Fibroblast of lung (primary cell): ENCODE measurements at regions not wholly inside any gene's neighbourhood (a gene's known extent, or its start where the extent isn't known, plus 50 kb on each side); places are given as distances from the start of the nearest gene placed in this dataset.

Experiments
- DNase-seq, 2 donors: peaks; one replicate each; pipeline versions ENCODE4 v3.0.0 to v3.0.0-alpha.2; 2010; ENCODE audit warnings: low read depth in 2 of 2
- H2AFZ ChIP-seq: 2 replicates; pipeline ENCODE4 v1.5.1; 2012; ENCODE audit warnings: low read length, control low read depth, inconsistent platforms
- H3K27ac ChIP-seq: 2 replicates; pipeline ENCODE4 v1.5.1; 2011; ENCODE audit warnings: low read length, control low read depth; ENCODE audit not compliant: insufficient read depth
- H3K27me3 ChIP-seq: 2 replicates; pipeline ENCODE4 v1.5.1; 2011; ENCODE audit warnings: mild to moderate bottlenecking, low read length; ENCODE audit not compliant: control insufficient read depth, insufficient read depth
- H3K36me3 ChIP-seq: 2 replicates; pipeline ENCODE4 v1.5.1; 2011; ENCODE audit warnings: low read length; ENCODE audit not compliant: control insufficient read depth, insufficient read depth
- H3K4me1 ChIP-seq: 2 replicates; pipeline ENCODE4 v1.5.1; 2011; ENCODE audit warnings: low read length; ENCODE audit not compliant: control insufficient read depth, insufficient read depth; ENCODE audit errors: extremely low read depth
- H3K4me2 ChIP-seq: 2 replicates; pipeline ENCODE4 v1.5.1; 2011; ENCODE audit warnings: low read length, control low read depth; ENCODE audit not compliant: insufficient read depth; ENCODE audit errors: extremely low read depth
- H3K4me3 ChIP-seq, 4 experiments: fragments of 200-600 bp in 1 of 4; sonication (generic) in 1 of 4; replicated peaks in 1 of 4; 2 replicates each; pipeline ENCODE4 v1.5.1; 2011 to 2016; ENCODE audit warnings: low read length in 4 of 4, low read depth in 3 of 4, mild to moderate bottlenecking in 3 of 4, control low read depth in 2 of 4, inconsistent platforms in 1 of 4, mixed read lengths in 1 of 4; ENCODE audit not compliant: insufficient read depth in 1 of 4; ENCODE audit errors: control extremely low read depth in 1 of 4
- H3K79me2 ChIP-seq: 2 replicates; pipeline ENCODE4 v1.5.1; 2012; ENCODE audit warnings: mild to moderate bottlenecking, low read length, inconsistent platforms; ENCODE audit not compliant: control insufficient read depth, insufficient read depth
- H3K9ac ChIP-seq: 2 replicates; pipeline ENCODE4 v1.5.1; 2011; ENCODE audit warnings: mild to moderate bottlenecking, low read length, control low read depth; ENCODE audit not compliant: insufficient read depth
- H3K9me3 ChIP-seq: 2 replicates; pipeline ENCODE4 v1.5.1; 2012; ENCODE audit warnings: low read depth, low read length; ENCODE audit not compliant: control insufficient read depth, insufficient read depth
- H4K20me1 ChIP-seq: 2 replicates; pipeline ENCODE4 v1.5.1; 2011; ENCODE audit warnings: low read length; ENCODE audit not compliant: control insufficient read depth, insufficient read depth; ENCODE audit errors: extremely low read depth
- EZH2 ChIP-seq: IDR thresholded peaks from 2 replicates; pipeline ENCODE4 v1.5.1; 2012; ENCODE audit warnings: low read length, control low read depth, mild to moderate bottlenecking; ENCODE audit errors: missing control alignments
- TF ChIP-seq, protein P1 (sequence below), 2 donors: IDR thresholded peaks in 1 of 2; conservative IDR thresholded peaks in 1 of 2; 1 replicate in 1 of 2; 2 replicates in 1 of 2; pipeline ENCODE4 v1.5.1; 2011 to 2012; ENCODE audit warnings: low read length in 2 of 2, control low read depth in 1 of 2, inconsistent platforms in 1 of 2, low read depth in 1 of 2, mild to moderate bottlenecking in 1 of 2

- TF ChIP-seq, protein P1, sequence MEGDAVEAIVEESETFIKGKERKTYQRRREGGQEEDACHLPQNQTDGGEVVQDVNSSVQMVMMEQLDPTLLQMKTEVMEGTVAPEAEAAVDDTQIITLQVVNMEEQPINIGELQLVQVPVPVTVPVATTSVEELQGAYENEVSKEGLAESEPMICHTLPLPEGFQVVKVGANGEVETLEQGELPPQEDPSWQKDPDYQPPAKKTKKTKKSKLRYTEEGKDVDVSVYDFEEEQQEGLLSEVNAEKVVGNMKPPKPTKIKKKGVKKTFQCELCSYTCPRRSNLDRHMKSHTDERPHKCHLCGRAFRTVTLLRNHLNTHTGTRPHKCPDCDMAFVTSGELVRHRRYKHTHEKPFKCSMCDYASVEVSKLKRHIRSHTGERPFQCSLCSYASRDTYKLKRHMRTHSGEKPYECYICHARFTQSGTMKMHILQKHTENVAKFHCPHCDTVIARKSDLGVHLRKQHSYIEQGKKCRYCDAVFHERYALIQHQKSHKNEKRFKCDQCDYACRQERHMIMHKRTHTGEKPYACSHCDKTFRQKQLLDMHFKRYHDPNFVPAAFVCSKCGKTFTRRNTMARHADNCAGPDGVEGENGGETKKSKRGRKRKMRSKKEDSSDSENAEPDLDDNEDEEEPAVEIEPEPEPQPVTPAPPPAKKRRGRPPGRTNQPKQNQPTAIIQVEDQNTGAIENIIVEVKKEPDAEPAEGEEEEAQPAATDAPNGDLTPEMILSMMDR (conservative IDR thresholded peaks at IDR 0.05 in 1 of 2, IDR thresholded peaks at IDR 0.05 in 1 of 2; ENCODE audit: low read depth in 1 of 2, low read length in 2 of 2): no peak
- TF ChIP-seq EZH2: no peak
- DNase-seq: no peak
- H2AFZ ChIP-seq: no peak overlapping the region
- H3K4me3 ChIP-seq: no peak overlapping the region
- no peak overlapping the region for H3K27ac ChIP-seq
- no peak overlapping the region for H3K4me2 ChIP-seq
- H3K79me2 ChIP-seq: no peaks in the 10 kb centered on the region
- no peaks in the 10 kb centered on the region for H3K36me3 ChIP-seq
- no peaks in the 10 kb centered on the region for H4K20me1 ChIP-seq
- no peaks in the 10 kb centered on the region for H3K4me1 ChIP-seq
- H3K27me3 ChIP-seq: no peaks in the 10 kb centered on the region
- no peak overlapping the region for H3K9ac ChIP-seq
- H3K9me3 ChIP-seq: no peaks in the 10 kb centered on the region
Measured at GRCh38 chr6:169028343-169028742, 225.3 kb downstream of the THBS2 start.

DNA sequence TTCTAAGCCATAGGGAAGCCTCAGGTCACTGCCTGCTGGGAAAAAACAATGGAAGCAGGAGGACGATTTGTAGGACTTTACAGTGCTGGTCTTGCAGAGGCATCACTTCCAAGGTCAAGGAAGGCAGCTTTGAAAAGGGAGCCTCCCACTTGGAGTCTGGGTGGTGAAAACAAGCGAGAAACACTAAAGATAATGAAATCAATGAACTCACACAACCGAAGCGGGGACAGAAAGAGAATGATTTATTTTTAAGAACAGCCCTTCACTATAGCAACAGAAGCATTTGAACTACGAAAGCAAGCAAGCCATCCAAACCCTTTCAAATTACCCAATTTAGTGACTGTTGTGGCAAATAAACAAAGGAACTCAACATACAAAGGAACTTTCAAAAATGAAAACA, 227.5 kb downstream of the THBS2 start:
- Histone ChIP-seq H3K27ac (no peak overlapping the region), H3K79me2 (no peaks in the 10 kb centered on the region), H3K4me1 (no peaks in the 10 kb centered on the region), H3K4me3 (no peak overlapping the region), H2AFZ (peak overlapping the region; percentile 67), H3K4me2 (no peak overlapping the region), H3K9me3 (no peaks in the 10 kb centered on the region), H3K9ac (no peak overlapping the region), H3K36me3 (no peaks in the 10 kb centered on the region), H3K27me3 (no peaks in the 10 kb centered on the region), H4K20me1 (no peaks in the 10 kb centered on the region)
- peak in 1 of 2 donors; percentile 37 for DNase-seq
- TF ChIP-seq EZH2: no peak
- TF ChIP-seq, protein P1 (conservative IDR thresholded peaks at IDR 0.05 in 1 of 2, IDR thresholded peaks at IDR 0.05 in 1 of 2; ENCODE audit: low read depth in 1 of 2, low read length in 2 of 2): no peak

- no peak for DNase-seq
- no peak for TF ChIP-seq EZH2
- TF ChIP-seq, protein P1 (conservative IDR thresholded peaks at IDR 0.05 in 1 of 2, IDR thresholded peaks at IDR 0.05 in 1 of 2; ENCODE audit: low read depth in 1 of 2, low read length in 2 of 2): no peak
Measured at GRCh38 chr6:169024047-169024660, 229.5 kb downstream of the THBS2 start.

More at GRCh38 chr6:169024047-169024660, 229.5 kb downstream of the THBS2 start:
- H2AFZ ChIP-seq: no peak overlapping the region
- no peak overlapping the region for H3K4me3 ChIP-seq
- no peaks in the 10 kb centered on the region for H3K36me3 ChIP-seq
- H4K20me1 ChIP-seq: no peaks in the 10 kb centered on the region
- no peaks in the 10 kb centered on the region for H3K79me2 ChIP-seq
- H3K27me3 ChIP-seq: no peaks in the 10 kb centered on the region
- no peak overlapping the region for H3K9ac ChIP-seq
- no peaks in the 10 kb centered on the region for H3K9me3 ChIP-seq
- H3K4me1 ChIP-seq: no peaks in the 10 kb centered on the region
- H3K27ac ChIP-seq: no peak overlapping the region
- H3K4me2 ChIP-seq: no peak overlapping the region
